PC-3 (cell line): ENCODE measurements at regions not wholly inside any gene's neighbourhood (a gene's known extent, or its start where the extent isn't known, plus 50 kb on each side); places are given as distances from the start of the nearest gene placed in this dataset.

Experiments
- ATAC-seq: fragments of 200-7000 bp; cut with Tn5 transposase; 2 replicates; pipeline ENCODE4 v1.9.1; 2020; ENCODE audit warnings: mild to moderate bottlenecking, moderate library complexity
- BruUV-seq: library from RNA; stranded (reverse); fragments of 400-500 nt; replicated peaks from 2 replicates; lab custom pipeline; 2021; lab: Mats Ljungman, UMichigan
- CTCF ChIA-PET: fragments of 300-600 bp; sonication (Branson Sonifier 250); formaldehyde crosslinking; loops from one replicate; lab custom pipeline; 2022; ENCODE audit warnings: antibody characterized with exemption; lab: Charles Lee
- POLR2A ChIA-PET: fragments of 300-600 bp; sonication (Branson Sonifier 250); formaldehyde crosslinking; loops from one replicate; lab custom pipeline; 2022; ENCODE audit warnings: antibody characterized with exemption; ENCODE audit not compliant: unreplicated experiment; lab: Charles Lee
- DNase-seq: peaks from one replicate; pipeline ENCODE4 v3.0.0-alpha.2; 2015
- H2AFZ ChIP-seq: fragments of 300-600 bp; sonication (generic); 2 replicates; pipeline ENCODE4 v1.6.0; 2016; ENCODE audit warnings: antibody characterized with exemption, low read length
- H3F3A ChIP-seq: fragments of 300-600 bp; sonication (generic); one replicate; pipeline ENCODE4 v1.6.0; 2017; ENCODE audit warnings: antibody characterized with exemption, low read length, control low read depth, mild to moderate bottlenecking; ENCODE audit not compliant: unreplicated experiment
- H3K27ac ChIP-seq: fragments of 300-600 bp; sonication (generic); 2 replicates; pipeline ENCODE4 v1.5.1; 2016; ENCODE audit warnings: mild to moderate bottlenecking, low read length
- H3K27me3 ChIP-seq: fragments of 300-600 bp; sonication (generic); 2 replicates; pipeline ENCODE4 v1.6.1; 2016; ENCODE audit warnings: low read length, mixed read lengths
- H3K36me3 ChIP-seq: fragments of 300-600 bp; sonication (generic); 2 replicates; pipeline ENCODE4 v1.6.1; 2016; ENCODE audit warnings: low read depth, mixed run types, low read length, mixed read lengths
- H3K4me1 ChIP-seq: fragments of 300-600 bp; sonication (generic); 2 replicates; pipeline ENCODE4 v1.5.1; 2016; ENCODE audit warnings: low read length; ENCODE audit not compliant: insufficient read depth
- H3K4me2 ChIP-seq: fragments of 300-600 bp; sonication (generic); 2 replicates; pipeline ENCODE4 v1.6.0; 2016; ENCODE audit warnings: low read length
- H3K4me3 ChIP-seq: fragments of 300-600 bp; sonication (generic); 2 replicates; pipeline ENCODE4 v1.5.1; 2016; ENCODE audit warnings: mild to moderate bottlenecking, low read length, mixed read lengths
- H3K79me2 ChIP-seq: fragments of 300-600 bp; sonication (generic); 2 replicates; pipeline ENCODE4 v1.6.1; 2017; ENCODE audit warnings: low read length, mixed read lengths
- H3K9ac ChIP-seq: fragments of 300-600 bp; sonication (generic); 2 replicates; pipeline ENCODE4 v1.6.0; 2016; ENCODE audit warnings: mild to moderate bottlenecking, low read length
- H3K9me2 ChIP-seq: fragments of 300-600 bp; sonication (generic); replicated peaks from 2 replicates; pipeline ENCODE4 v1.6.1; 2016; ENCODE audit warnings: mixed run types, low read length, mixed read lengths
- H3K9me3 ChIP-seq: fragments of 300-600 bp; sonication (generic); 2 replicates; pipeline ENCODE4 v1.6.1; 2016; ENCODE audit warnings: low read length, mixed read lengths
- H4K20me1 ChIP-seq: fragments of 300-600 bp; sonication (generic); 2 replicates; pipeline ENCODE4 v1.6.1; 2016; ENCODE audit warnings: low read length, mixed read lengths
- CTCF ChIP-seq: fragments of 300-600 bp; sonication (generic); conservative IDR thresholded peaks from 2 replicates; pipeline ENCODE4 v1.5.1; 2017; ENCODE audit warnings: antibody characterized with exemption, low read depth, mild to moderate bottlenecking, low read length
- EZH2 ChIP-seq: fragments of 300-600 bp; sonication (generic); IDR thresholded peaks from one replicate; pipeline ENCODE4 v1.6.1; 2017; ENCODE audit warnings: antibody characterized with exemption, mild to moderate bottlenecking, low read length; ENCODE audit not compliant: unreplicated experiment
- EZH2phosphoT487 ChIP-seq: fragments of 300-600 bp; sonication (generic); IDR thresholded peaks from 2 replicates; pipeline ENCODE4 v1.6.1; 2018; ENCODE audit warnings: mild to moderate bottlenecking, antibody characterized with exemption, low read length, borderline replicate concordance
- intact Hi-C: fragments of 100-400 bp; cut with micrococcal nuclease; formaldehyde crosslinking; loops from 2 replicates; pipeline ENCODE4 v1.9.0; 2023

- Histone ChIP-seq H3K79me2 (no peaks in the 10 kb centered on the region), H3K27ac (no peak overlapping the region), H3K9me2 (no peaks in the 10 kb centered on the region), H3K9me3 (0 out of 2 replicates have a peak, but pooled peaks cover 4% of the 10 kb centered on the region), H3K36me3 (no peaks in the 10 kb centered on the region), H3F3A (no peaks in the 10 kb centered on the region), H3K4me3 (no peak overlapping the region), H2AFZ (no peak overlapping the region), H3K9ac (no peak overlapping the region), H3K4me2 (no peak overlapping the region), H4K20me1 (no peaks in the 10 kb centered on the region), H3K27me3 (no peaks in the 10 kb centered on the region), H3K4me1 (peaks cover 2% of the 10 kb centered on the region; the same call in 1 of the 2 replicates)
- DNase-seq: no peak
- ChIA-PET CTCF (no interaction called here), POLR2A (no interaction called here)
- intact Hi-C loops: no loop called here
- TF ChIP-seq EZH2: no peak
- TF ChIP-seq CTCF: no peak
- TF ChIP-seq EZH2phosphoT487: no peak
- no peak for ATAC-seq
- BruUV-seq: no TSS peak
Observed at GRCh38 chr7:16940776-16941175, 59.0 kb upstream of the AGR3 start.

GRCh38 chr7:16942929-16943509, 61.2 kb upstream of the AGR3 start:
- intact Hi-C loops: no loop called here

More at GRCh38 chr7:16942929-16943509, 61.2 kb upstream of the AGR3 start:
- DNase-seq (no peak), ATAC-seq (no peak)
- ChIA-PET POLR2A (no interaction called here), CTCF (no interaction called here)
- Histone ChIP-seq H3K27me3 (no peaks in the 10 kb centered on the region), H3F3A (no peaks in the 10 kb centered on the region), H3K9me3 (0 out of 2 replicates have a peak, but pooled peaks cover 11% of the 10 kb centered on the region), H3K4me1 (no peaks in the 10 kb centered on the region; the same call in 1 of the 2 replicates), H2AFZ (no peak overlapping the region), H3K9me2 (no peaks in the 10 kb centered on the region), H3K4me3 (no peak overlapping the region), H4K20me1 (no peaks in the 10 kb centered on the region), H3K27ac (no peak overlapping the region), H3K9ac (no peak overlapping the region), H3K36me3 (no peaks in the 10 kb centered on the region), H3K79me2 (no peaks in the 10 kb centered on the region), H3K4me2 (no peak overlapping the region)
- TF ChIP-seq CTCF (no peak), EZH2 (no peak), EZH2phosphoT487 (no peak)
- BruUV-seq: no TSS peak
